Caco-2 (cell line): ENCODE measurements at regions not wholly inside any gene's neighbourhood (a gene's known extent, or its start where the extent isn't known, plus 50 kb on each side); places are given as distances from the start of the nearest gene placed in this dataset.

Experiments
- BruUV-seq: library from RNA; stranded (reverse); fragments of 400-500 nt; replicated peaks from 2 replicates; lab custom pipeline; 2021; lab: Mats Ljungman, UMichigan
- CTCF ChIA-PET: fragments of 300-600 bp; sonication (Branson Sonifier 250); formaldehyde crosslinking; loops from one replicate; lab custom pipeline; 2022; ENCODE audit warnings: antibody characterized with exemption; lab: Charles Lee
- POLR2A ChIA-PET: fragments of 300-600 bp; sonication (Branson Sonifier 250); formaldehyde crosslinking; loops from one replicate; lab custom pipeline; 2022; ENCODE audit warnings: antibody characterized with exemption; lab: Charles Lee
- DNase-seq, 2 experiments: peaks; one replicate each; pipeline versions ENCODE4 v3.0.0 to v3.0.0-alpha.2; 2020 to 2022
- H3K27me3 ChIP-seq: replicated peaks from 2 replicates; pipeline ENCODE4 v1.6.0; 2011; ENCODE audit warnings: low read length; ENCODE audit not compliant: control insufficient read depth, insufficient read depth
- H3K36me3 ChIP-seq: 2 replicates; pipeline ENCODE4 v1.5.1; 2011; ENCODE audit warnings: low read length; ENCODE audit not compliant: control insufficient read depth, insufficient read depth
- H3K4me1 ChIP-seq: fragments of 250-450 bp; sonication (Bioruptor Pico); 2 replicates; pipeline ENCODE4 v1.5.1; 2020; ENCODE audit warnings: mild to moderate bottlenecking
- H3K4me3 ChIP-seq: 2 replicates; pipeline ENCODE4 v1.5.1; 2011; ENCODE audit warnings: low read depth, mild to moderate bottlenecking, control low read depth, low read length
- H3K9me3 ChIP-seq: fragments of 250-450 bp; sonication (Bioruptor Pico); 2 replicates; pipeline ENCODE4 v1.5.1; 2020; ENCODE audit warnings: mild to moderate bottlenecking, moderate library complexity
- H3K27ac Mint-ChIP-seq: one replicate; pipeline ENCODE4 v1.8.0; 2022; ENCODE audit warnings: mixed read lengths; ENCODE audit not compliant: unreplicated experiment
- H3K27me3 Mint-ChIP-seq: one replicate; pipeline ENCODE4 v1.8.0; 2022; ENCODE audit warnings: mixed read lengths; ENCODE audit not compliant: insufficient read depth, unreplicated experiment
- H3K36me3 Mint-ChIP-seq: one replicate; pipeline ENCODE4 v1.8.0; 2022; ENCODE audit warnings: mild to moderate bottlenecking, mixed read lengths; ENCODE audit not compliant: insufficient read depth, unreplicated experiment
- H3K4me1 Mint-ChIP-seq: one replicate; pipeline ENCODE4 v1.8.0; 2022; ENCODE audit warnings: low read depth, mixed read lengths; ENCODE audit not compliant: unreplicated experiment
- H3K4me3 Mint-ChIP-seq: one replicate; pipeline ENCODE4 v1.8.0; 2022; ENCODE audit warnings: mild to moderate bottlenecking, moderate library complexity, mixed read lengths; ENCODE audit not compliant: unreplicated experiment
- H3K9me3 Mint-ChIP-seq: one replicate; pipeline ENCODE4 v1.8.0; 2022; ENCODE audit warnings: mixed read lengths; ENCODE audit not compliant: unreplicated experiment
- CTCF ChIP-seq, 2 experiments: fragments of 200-600 bp in 1 of 2; IDR thresholded peaks; 1 replicate in 1 of 2; 2 replicates in 1 of 2; pipeline versions ENCODE4 v1.5.1 to v1.8.0; 2011 to 2022; ENCODE audit warnings: antibody characterized with exemption in 1 of 2, control low read depth in 1 of 2, inconsistent platforms in 1 of 2, low read depth in 1 of 2, low read length in 1 of 2, mild to moderate bottlenecking in 1 of 2, moderate library complexity in 1 of 2; ENCODE audit not compliant: insufficient read depth in 1 of 2, severe bottlenecking in 1 of 2, unreplicated experiment in 1 of 2
- intact Hi-C: fragments of 100-400 bp; cut with micrococcal nuclease; formaldehyde crosslinking; loops from one replicate; pipeline ENCODE4 v1.10.0; 2022; ENCODE audit not compliant: unreplicated experiment

DNA sequence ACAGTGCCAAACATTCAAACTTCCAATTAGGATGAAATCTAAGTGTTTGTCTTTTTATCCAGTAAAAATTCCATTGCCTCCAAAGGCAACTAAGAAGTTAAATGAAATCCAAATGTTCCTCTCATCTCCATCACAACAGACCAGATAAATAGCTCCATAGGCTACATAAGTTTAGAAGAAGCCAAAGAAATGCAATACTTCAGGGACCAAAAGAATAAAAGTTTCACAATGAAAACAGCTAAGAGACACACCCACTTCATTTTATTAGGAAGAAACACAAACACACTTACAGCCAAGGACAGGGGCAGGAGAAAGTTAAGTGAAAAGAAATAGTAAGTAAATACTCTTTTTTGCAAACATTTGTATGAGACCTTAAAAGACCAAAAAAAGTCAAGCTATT lies 88.5 kb upstream of the CCDC150 start:
- H3K9me3 ChIP-seq = no peaks in the 10 kb centered on the region

GRCh38 chr2:196555161-196555560 lies 84.4 kb upstream of the CCDC150 start:
- no peak overlapping the region for H3K4me3 ChIP-seq
- H3K9me3 Mint-ChIP-seq = no peaks in the 10 kb centered on the region
- no peaks in the 10 kb centered on the region for H3K36me3 Mint-ChIP-seq
- no peaks in the 10 kb centered on the region for H3K27me3 Mint-ChIP-seq
- no peak overlapping the region for H3K4me3 Mint-ChIP-seq
- CTCF ChIA-PET = no interaction called here
- H3K36me3 ChIP-seq = no peaks in the 10 kb centered on the region
- no peaks in the 10 kb centered on the region for H3K4me1 ChIP-seq
- no TSS peak for BruUV-seq
- H3K4me1 Mint-ChIP-seq = no peaks in the 10 kb centered on the region
- no peaks in the 10 kb centered on the region for H3K9me3 ChIP-seq
- no peak for TF ChIP-seq CTCF (IDR thresholded peaks at IDR 0.05; ENCODE audit: insufficient read depth in 1 of 2, low read depth in 1 of 2, low read length in 1 of 2, severe bottlenecking in 1 of 2, unreplicated experiment in 1 of 2)
- DNase-seq = no peak
- no peak overlapping the region for H3K27ac Mint-ChIP-seq
- H3K27me3 ChIP-seq = no peaks in the 10 kb centered on the region
- intact Hi-C loops = no loop called here
- POLR2A ChIA-PET = no interaction called here

More for the DNA sequence above, 88.5 kb upstream of the CCDC150 start:
- H3K4me1 ChIP-seq = no peaks in the 10 kb centered on the region
- Mint-ChIP-seq H3K4me1 (no peaks in the 10 kb centered on the region), H3K36me3 (no peaks in the 10 kb centered on the region), H3K4me3 (no peak overlapping the region), H3K27me3 (peaks cover 8% of the 10 kb centered on the region), H3K9me3 (no peaks in the 10 kb centered on the region), H3K27ac (no peak overlapping the region)
- H3K36me3 ChIP-seq = no peaks in the 10 kb centered on the region
- H3K4me3 ChIP-seq = no peak overlapping the region
- intact Hi-C loops = no loop called here
- ChIA-PET CTCF (no interaction called here), POLR2A (no interaction called here)
- BruUV-seq = no TSS peak
- H3K27me3 ChIP-seq = no peaks in the 10 kb centered on the region
- TF ChIP-seq CTCF (IDR thresholded peaks at IDR 0.05; ENCODE audit: insufficient read depth in 1 of 2, low read depth in 1 of 2, low read length in 1 of 2, severe bottlenecking in 1 of 2, unreplicated experiment in 1 of 2) = no peak
- DNase-seq = no peak

GRCh38 chr2:196555726-196556125 lies 83.8 kb upstream of the CCDC150 start:
- Mint-ChIP-seq H3K4me3 (no peak overlapping the region), H3K9me3 (no peaks in the 10 kb centered on the region), H3K27me3 (no peaks in the 10 kb centered on the region), H3K27ac (no peak overlapping the region), H3K36me3 (no peaks in the 10 kb centered on the region), H3K4me1 (no peaks in the 10 kb centered on the region)
- DNase-seq = no peak
- ChIA-PET CTCF (no interaction called here), POLR2A (no interaction called here)
- Histone ChIP-seq H3K36me3 (no peaks in the 10 kb centered on the region), H3K4me1 (no peaks in the 10 kb centered on the region), H3K9me3 (no peaks in the 10 kb centered on the region), H3K27me3 (no peaks in the 10 kb centered on the region), H3K4me3 (no peak overlapping the region)
- no peak for TF ChIP-seq CTCF (IDR thresholded peaks at IDR 0.05; ENCODE audit: insufficient read depth in 1 of 2, low read depth in 1 of 2, low read length in 1 of 2, severe bottlenecking in 1 of 2, unreplicated experiment in 1 of 2)
- intact Hi-C loops = no loop called here
- BruUV-seq = no TSS peak
